Mesenchymal stem cell (in vitro differentiated cells and primary cell): ENCODE measurements at regions not wholly inside any gene's neighbourhood (a gene's known extent, or its start where the extent isn't known, plus 50 kb on each side); places are given as distances from the start of the nearest gene placed in this dataset.

Source experiments
- DNase-seq: peaks from one replicate; pipeline ENCODE4 v3.0.0-alpha.2; 2013
- H2AFZ ChIP-seq: one replicate; pipeline ENCODE4 v1.6.1; 2013; ENCODE audit warnings: low read depth, mild to moderate bottlenecking, control low read depth, inconsistent platforms, low read length, moderate library complexity
- H2AK5ac ChIP-seq: 2 replicates; pipeline ENCODE4 v1.6.1; 2013; ENCODE audit warnings: low read length, moderate library complexity, mild to moderate bottlenecking, inconsistent platforms; ENCODE audit not compliant: severe bottlenecking
- H2BK120ac ChIP-seq: one replicate; pipeline ENCODE4 v1.6.1; 2013; ENCODE audit warnings: low read depth, mild to moderate bottlenecking, inconsistent platforms, low read length, moderate library complexity
- H2BK12ac ChIP-seq, 2 experiments: one replicate each; pipeline ENCODE4 v1.6.1; 2013; ENCODE audit warnings: inconsistent platforms in 2 of 2, low read length in 2 of 2, mild to moderate bottlenecking in 2 of 2, moderate library complexity in 2 of 2, control low read depth in 1 of 2
- H2BK15ac ChIP-seq: one replicate; pipeline ENCODE4 v1.6.1; 2013; ENCODE audit warnings: mild to moderate bottlenecking, low read depth, inconsistent platforms; ENCODE audit not compliant: poor library complexity, severe bottlenecking
- H2BK5ac ChIP-seq: 2 replicates; pipeline ENCODE4 v1.6.1; 2013; ENCODE audit warnings: low read depth, mild to moderate bottlenecking, low read length, control low read depth, inconsistent platforms; ENCODE audit not compliant: poor library complexity, severe bottlenecking
- H3K14ac ChIP-seq, 2 experiments: one replicate each; pipeline ENCODE4 v1.6.1; 2013; ENCODE audit warnings: inconsistent platforms in 2 of 2, low read length in 2 of 2, control low read depth in 1 of 2, mild to moderate bottlenecking in 1 of 2, moderate library complexity in 1 of 2
- H3K18ac ChIP-seq, 2 experiments: one replicate each; pipeline ENCODE4 v1.6.1; 2013; ENCODE audit warnings: inconsistent platforms in 2 of 2, low read length in 2 of 2, control low read depth in 1 of 2, low read depth in 1 of 2, mild to moderate bottlenecking in 1 of 2
- H3K23ac ChIP-seq, 2 experiments: one replicate each; pipeline ENCODE4 v1.6.1; 2013; ENCODE audit warnings: inconsistent platforms in 2 of 2, low read length in 2 of 2, mild to moderate bottlenecking in 2 of 2, moderate library complexity in 2 of 2, control low read depth in 1 of 2
- H3K27ac ChIP-seq: 2 replicates; pipeline ENCODE4 v1.5.1; 2013; ENCODE audit warnings: mild to moderate bottlenecking, moderate library complexity, low read length, control low read depth, inconsistent platforms; ENCODE audit not compliant: poor library complexity, severe bottlenecking
- H3K27me3 ChIP-seq, 2 experiments: 2 replicates each; pipeline versions ENCODE4 v1.6.1 to v1.7.0; 2013; ENCODE audit warnings: low read length in 2 of 2, mild to moderate bottlenecking in 2 of 2, moderate library complexity in 2 of 2, control low read depth in 1 of 2, inconsistent platforms in 1 of 2; ENCODE audit not compliant: control insufficient read depth in 1 of 2, insufficient read depth in 1 of 2
- H3K36me3 ChIP-seq, 2 experiments: 2 replicates each; pipeline versions ENCODE4 v1.6.1 to v1.7.0; 2013; ENCODE audit warnings: low read length in 2 of 2, control low read depth in 1 of 2, inconsistent platforms in 1 of 2, low read depth in 1 of 2, mild to moderate bottlenecking in 1 of 2; ENCODE audit not compliant: insufficient read depth in 2 of 2, control insufficient read depth in 1 of 2
- H3K4ac ChIP-seq, 2 experiments: one replicate each; pipeline ENCODE4 v1.6.1; 2013; ENCODE audit warnings: inconsistent platforms in 2 of 2, low read length in 2 of 2, mild to moderate bottlenecking in 2 of 2, moderate library complexity in 2 of 2, control low read depth in 1 of 2, low read depth in 1 of 2
- H3K4me1 ChIP-seq: 2 replicates; pipeline ENCODE4 v1.6.1; 2013; ENCODE audit warnings: low read depth, low read length, control low read depth; ENCODE audit not compliant: control insufficient read depth, insufficient read depth
- H3K4me2 ChIP-seq: 2 replicates; pipeline ENCODE4 v1.6.1; 2013; ENCODE audit warnings: low read length, mild to moderate bottlenecking, inconsistent platforms; ENCODE audit not compliant: poor library complexity, severe bottlenecking
- H3K4me3 ChIP-seq, 2 experiments: 2 replicates each; pipeline versions ENCODE4 v1.5.1 to v1.7.0; 2013; ENCODE audit warnings: low read length in 2 of 2, mild to moderate bottlenecking in 2 of 2, control low read depth in 1 of 2, low read depth in 1 of 2; ENCODE audit not compliant: insufficient read depth in 1 of 2
- H3K79me1 ChIP-seq: replicated peaks from 2 replicates; pipeline ENCODE4 v1.6.1; 2013; ENCODE audit warnings: mild to moderate bottlenecking, control low read depth, low read length, inconsistent platforms; ENCODE audit not compliant: poor library complexity, severe bottlenecking
- H3K9ac ChIP-seq: 2 replicates; pipeline ENCODE4 v1.7.0; 2013; ENCODE audit warnings: mild to moderate bottlenecking, low read length, moderate library complexity
- H3K9me3 ChIP-seq: 2 replicates; pipeline ENCODE4 v1.7.0; 2013; ENCODE audit warnings: mild to moderate bottlenecking, low read length; ENCODE audit not compliant: control insufficient read depth
- H4K8ac ChIP-seq: one replicate; pipeline ENCODE4 v1.6.1; 2013; ENCODE audit warnings: inconsistent platforms, mild to moderate bottlenecking, low read length, moderate library complexity
- H4K91ac ChIP-seq: one replicate; pipeline ENCODE4 v1.6.1; 2013; ENCODE audit warnings: mild to moderate bottlenecking, low read length, inconsistent platforms
- WGBS: methylation state at CpG from one replicate; pipeline ENCODE4 v1.1.7; 2013; ENCODE audit warnings: mixed read lengths; 5-methylcytosine and 5-hydroxymethylcytosine counted together

DNA sequence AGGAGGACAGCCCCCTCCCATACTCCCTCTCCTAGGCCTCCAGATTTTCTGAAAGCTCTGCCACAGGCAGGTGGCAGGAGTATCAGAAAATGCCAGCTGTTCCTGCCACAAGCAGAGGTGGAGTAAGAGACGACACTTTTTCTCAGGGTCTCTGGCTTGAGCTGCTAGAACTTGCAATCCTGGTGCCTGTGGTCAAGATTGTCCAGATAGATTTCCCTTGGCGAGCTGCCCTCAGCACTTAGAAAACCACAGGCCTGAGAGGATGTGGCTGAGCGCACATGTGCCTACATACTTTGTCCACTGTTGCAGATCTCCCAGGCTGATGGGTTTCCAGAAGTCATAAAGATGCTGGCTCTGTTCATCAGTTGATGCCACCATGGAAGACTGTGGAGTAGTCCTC lies 65.7 kb upstream of the NAV2 start:
- H2BK120ac ChIP-seq = no peak overlapping the region
- H3K18ac ChIP-seq = no peak overlapping the region
- no peak overlapping the region for H3K27ac ChIP-seq
- 20% methylated on average over 3 of the region's 3 CpGs for WGBS
- H3K9me3 ChIP-seq = no peaks in the 10 kb centered on the region
- H2AFZ ChIP-seq = no peak overlapping the region
- H3K4me2 ChIP-seq = no peak overlapping the region
- no peak overlapping the region for H2AK5ac ChIP-seq
- H3K79me1 ChIP-seq = peaks cover 1% of the 10 kb centered on the region
- peaks cover 13% of the 10 kb centered on the region for H3K4me1 ChIP-seq
- no peak overlapping the region for H3K14ac ChIP-seq
- H3K36me3 ChIP-seq = no peaks in the 10 kb centered on the region
- H2BK15ac ChIP-seq = no peak overlapping the region
- no peak overlapping the region for H4K8ac ChIP-seq
- no peak overlapping the region for H3K23ac ChIP-seq
- no peak overlapping the region for H3K4me3 ChIP-seq
- DNase-seq = peak; percentile 93
- H2BK5ac ChIP-seq = no peak overlapping the region
- H2BK12ac ChIP-seq = no peak overlapping the region
- no peak overlapping the region for H4K91ac ChIP-seq
- no peak overlapping the region for H3K9ac ChIP-seq
- H3K27me3 ChIP-seq = no peaks in the 10 kb centered on the region
- H3K4ac ChIP-seq = no peak overlapping the region

- no peak overlapping the region for H3K4ac ChIP-seq
- no peak overlapping the region for H2AFZ ChIP-seq
- no peaks in the 10 kb centered on the region for H3K27me3 ChIP-seq
- peaks cover 1% of the 10 kb centered on the region for H3K79me1 ChIP-seq
- DNase-seq = no peak
- H3K36me3 ChIP-seq = no peaks in the 10 kb centered on the region
- H3K4me3 ChIP-seq = no peak overlapping the region
- H3K14ac ChIP-seq = no peak overlapping the region
- peaks cover 13% of the 10 kb centered on the region for H3K4me1 ChIP-seq
- no peak overlapping the region for H2AK5ac ChIP-seq
- H3K4me2 ChIP-seq = no peak overlapping the region
- no peak overlapping the region for H2BK5ac ChIP-seq
- H2BK12ac ChIP-seq = no peak overlapping the region
- no peak overlapping the region for H4K91ac ChIP-seq
- no peaks in the 10 kb centered on the region for H3K9me3 ChIP-seq
- no peak overlapping the region for H2BK15ac ChIP-seq
- H4K8ac ChIP-seq = no peak overlapping the region
- no peak overlapping the region for H3K9ac ChIP-seq
- no peak overlapping the region for H2BK120ac ChIP-seq
- no peak overlapping the region for H3K27ac ChIP-seq
- WGBS = 89% methylated on average over 1 of the region's 1 CpG
- H3K18ac ChIP-seq = no peak overlapping the region
- H3K23ac ChIP-seq = no peak overlapping the region
These were observed 66.3 kb upstream of the NAV2 start for GRCh38 chr11:19646308-19646707.

- Histone ChIP-seq H3K79me1 (peaks cover 1% of the 10 kb centered on the region), H3K18ac (no peak overlapping the region), H3K4me2 (no peak overlapping the region), H3K4me1 (peaks cover 13% of the 10 kb centered on the region), H2AFZ (no peak overlapping the region), H2BK15ac (no peak overlapping the region), H3K27ac (no peak overlapping the region), H2BK5ac (no peak overlapping the region), H3K36me3 (no peaks in the 10 kb centered on the region), H3K4ac (no peak overlapping the region), H3K27me3 (no peaks in the 10 kb centered on the region), H4K8ac (no peak overlapping the region), H3K23ac (no peak overlapping the region), H2AK5ac (no peak overlapping the region), H3K9me3 (no peaks in the 10 kb centered on the region), H2BK12ac (no peak overlapping the region), H3K4me3 (no peak overlapping the region), H4K91ac (no peak overlapping the region), H3K9ac (no peak overlapping the region), H2BK120ac (no peak overlapping the region), H3K14ac (no peak overlapping the region)
- DNase-seq = no peak
- WGBS = over 99% methylated on average over 4 of the region's 4 CpGs
These were observed 68.3 kb upstream of the NAV2 start for GRCh38 chr11:19644316-19644715.

- DNase-seq = no peak
- no peak overlapping the region for H2AK5ac ChIP-seq
- no peaks in the 10 kb centered on the region for H3K27me3 ChIP-seq
- no peak overlapping the region for H4K91ac ChIP-seq
- H3K36me3 ChIP-seq = no peaks in the 10 kb centered on the region
- no peaks in the 10 kb centered on the region for H3K9me3 ChIP-seq
- peaks cover 1% of the 10 kb centered on the region for H3K79me1 ChIP-seq
- no peak overlapping the region for H3K14ac ChIP-seq
- H2BK5ac ChIP-seq = no peak overlapping the region
- H2BK12ac ChIP-seq = no peak overlapping the region
- no peak overlapping the region for H3K4me2 ChIP-seq
- H2BK120ac ChIP-seq = no peak overlapping the region
- no peak overlapping the region for H3K18ac ChIP-seq
- no peak overlapping the region for H3K23ac ChIP-seq
- peak overlapping the region; percentile 60 for H3K9ac ChIP-seq
- H2BK15ac ChIP-seq = no peak overlapping the region
- H4K8ac ChIP-seq = no peak overlapping the region
- no peak overlapping the region for H2AFZ ChIP-seq
- H3K27ac ChIP-seq = no peak overlapping the region
- H3K4ac ChIP-seq = no peak overlapping the region
- H3K4me3 ChIP-seq = peak overlapping the region in 1 of 2 experiments; percentile 54
- WGBS = 97% methylated on average over 5 of the region's 6 CpGs
- peaks cover 9% of the 10 kb centered on the region for H3K4me1 ChIP-seq
These were observed 70.2 kb upstream of the NAV2 start for GRCh38 chr11:19642185-19643158.
